Left forelimb (tissue), 1 donor: ENCODE measurements at regions not wholly inside any gene's neighbourhood (a gene's known extent, or its start where the extent isn't known, plus 50 kb on each side); places are given as distances from the start of the nearest gene placed in this dataset.

Experiments used
- DNase-seq: peaks from one replicate; pipeline ENCODE4 v3.0.0-alpha.2; 2018; ENCODE audit warnings: low spot score

- DNase-seq = no peak
These were observed 771.7 kb upstream of the SALL3 start for GRCh38 chr18:78207942-78208341.

DNA sequence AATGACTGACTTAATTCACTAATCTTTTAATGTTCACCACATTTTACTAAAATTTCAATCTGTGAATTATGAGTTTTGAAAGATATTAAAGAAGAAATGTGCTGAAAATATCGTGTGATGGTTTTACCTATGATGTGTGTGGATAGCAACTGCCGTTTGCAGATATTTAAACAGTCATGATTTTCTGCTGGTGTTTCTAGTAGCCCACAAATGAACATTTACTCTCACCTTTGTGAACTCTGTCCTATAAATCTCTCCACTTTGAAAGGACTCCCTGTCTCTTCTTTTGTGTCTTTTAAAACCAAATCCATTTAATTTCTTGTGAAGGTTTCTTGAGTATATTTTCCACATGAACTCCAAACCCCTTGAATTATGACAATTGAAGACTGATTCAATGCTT lies 771.2 kb upstream of the SALL3 start:
- no peak for DNase-seq

DNA sequence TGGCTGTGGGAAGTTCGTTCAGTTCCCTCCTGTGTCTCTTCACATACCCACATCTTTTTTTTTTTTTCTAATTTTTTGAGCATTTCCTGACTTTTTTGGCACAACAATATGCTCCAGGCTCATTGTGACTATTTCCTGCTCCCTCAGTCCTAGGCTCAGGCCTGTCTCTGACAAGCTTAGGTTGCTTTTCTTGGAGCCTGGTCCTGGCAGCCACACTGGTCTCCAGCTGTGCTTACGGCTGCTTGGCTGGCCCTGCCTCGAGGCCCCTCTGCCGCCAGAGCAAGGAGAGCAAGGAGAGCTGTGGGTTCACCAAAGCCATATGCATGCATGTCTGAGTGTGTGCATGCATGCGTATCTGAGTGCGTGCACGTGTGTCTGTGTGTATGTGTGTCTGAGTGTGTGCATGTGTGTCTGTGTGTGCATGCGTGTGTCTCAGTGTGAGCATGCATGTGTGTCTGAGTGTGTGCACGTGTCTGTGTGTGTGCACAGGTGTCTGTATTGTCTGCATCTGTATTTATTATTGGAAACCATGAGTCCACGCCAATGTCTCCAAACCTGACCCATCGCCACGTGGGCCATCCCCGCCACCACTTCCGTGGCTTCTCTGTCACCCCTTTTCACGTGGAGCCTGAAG lies 766.1 kb upstream of the SALL3 start:
- DNase-seq = no peak

DNA sequence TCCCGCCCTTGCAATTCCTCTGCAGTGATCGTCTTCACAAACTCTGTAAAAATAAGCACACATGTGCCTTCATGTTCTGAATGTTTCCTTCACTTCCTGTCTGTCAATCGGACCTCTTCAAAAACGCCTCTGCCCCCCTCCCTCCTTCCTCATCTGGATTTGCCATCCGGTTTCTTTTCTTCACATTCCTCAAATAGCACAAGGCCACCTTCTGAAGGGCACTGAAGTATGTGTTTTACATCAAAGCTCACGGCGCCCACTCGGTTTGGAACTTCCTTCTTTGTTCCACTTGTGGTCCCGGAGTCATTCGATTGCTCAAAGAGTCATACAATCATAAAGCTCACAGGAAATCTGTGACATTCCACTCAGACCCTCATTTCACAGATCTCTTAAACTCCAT lies 758.1 kb upstream of the SALL3 start:
- no peak for DNase-seq

DNA sequence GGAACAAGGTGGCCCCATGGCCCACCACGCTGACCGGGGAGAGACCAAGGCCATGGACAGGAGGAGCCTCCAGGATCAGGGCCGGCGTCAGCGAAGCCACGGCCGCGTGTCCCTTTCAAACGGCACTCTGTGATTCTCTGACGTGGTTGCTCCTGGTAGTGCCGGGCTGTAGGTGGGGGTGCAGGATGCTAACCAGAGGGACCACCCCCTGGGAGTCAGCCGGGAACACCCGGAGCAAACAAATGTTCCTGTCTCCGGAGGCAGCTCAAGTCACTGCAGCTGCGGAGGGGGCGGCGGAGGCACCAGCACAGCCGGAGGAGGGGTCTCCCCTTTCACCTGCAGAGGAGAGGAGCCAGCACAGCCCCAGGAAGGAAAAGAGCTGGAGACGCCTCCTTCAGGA lies 750.6 kb upstream of the SALL3 start:
- no peak for DNase-seq

DNA sequence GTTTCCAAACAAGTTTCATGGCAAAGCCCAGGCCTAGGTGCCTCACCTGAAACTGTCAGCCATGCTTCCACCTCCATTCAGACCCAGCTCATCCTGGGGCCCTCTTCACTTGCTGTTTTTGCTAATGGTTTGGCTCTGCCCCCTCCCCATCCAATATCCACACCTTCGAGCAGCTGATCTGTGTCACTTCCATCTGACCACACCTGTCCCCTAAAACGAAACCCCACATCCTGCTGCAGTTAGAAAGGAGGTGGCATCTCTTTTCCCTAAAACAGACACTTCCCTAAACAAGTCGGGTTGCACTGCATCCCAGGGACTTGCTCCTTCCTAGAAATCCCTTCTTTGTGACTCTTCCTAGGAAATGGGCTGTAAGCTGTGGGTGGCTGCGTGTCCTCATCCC lies 748.7 kb upstream of the SALL3 start:
- no peak for DNase-seq

GRCh38 chr18:78232196-78232595 lies 747.4 kb upstream of the SALL3 start:
- no peak for DNase-seq

DNA sequence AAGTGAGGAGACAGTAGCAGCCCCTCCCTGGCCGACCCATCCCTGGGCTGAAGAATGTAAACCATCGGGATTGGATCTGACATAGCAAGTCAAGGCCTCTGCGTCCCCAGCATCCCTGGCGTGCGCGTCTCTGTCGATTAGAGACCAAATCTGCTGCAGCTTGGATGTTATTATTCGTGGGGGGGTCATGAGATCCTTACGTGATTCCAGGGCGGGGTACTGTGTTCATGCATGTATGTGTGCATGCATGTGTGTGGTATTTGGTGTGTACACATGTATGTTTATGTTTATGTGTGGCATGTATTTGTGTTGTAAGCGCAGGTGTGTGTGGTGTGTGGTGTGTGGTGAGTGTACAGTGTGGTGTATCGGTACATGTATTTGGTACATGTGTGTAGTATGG lies 741.8 kb upstream of the SALL3 start:
- no peak for DNase-seq

- no peak for DNase-seq
These were observed 741.1 kb upstream of the SALL3 start for GRCh38 chr18:78238404-78239089.

GRCh38 chr18:78239090-78239457 lies 740.5 kb upstream of the SALL3 start:
- no peak for DNase-seq

DNA sequence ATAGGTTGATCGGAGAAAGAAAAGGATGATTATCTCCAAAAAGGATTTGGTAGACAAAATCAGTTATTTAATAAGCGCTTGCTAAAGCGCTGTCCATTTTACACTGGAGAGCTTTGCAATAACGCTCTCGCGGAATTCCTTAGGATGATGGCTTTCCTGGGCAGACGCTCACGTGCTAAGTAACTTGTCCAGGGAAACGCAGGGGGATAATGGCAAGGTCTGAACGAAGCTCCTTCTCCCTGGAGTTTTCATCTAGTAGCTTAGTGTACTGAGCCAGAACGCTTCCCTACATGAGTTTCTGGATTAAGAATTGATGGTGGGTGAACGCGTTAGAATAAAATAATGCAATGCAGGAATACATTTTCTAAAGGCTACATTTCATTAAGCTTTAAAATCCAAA lies 739.5 kb upstream of the SALL3 start:
- no peak for DNase-seq

DNA sequence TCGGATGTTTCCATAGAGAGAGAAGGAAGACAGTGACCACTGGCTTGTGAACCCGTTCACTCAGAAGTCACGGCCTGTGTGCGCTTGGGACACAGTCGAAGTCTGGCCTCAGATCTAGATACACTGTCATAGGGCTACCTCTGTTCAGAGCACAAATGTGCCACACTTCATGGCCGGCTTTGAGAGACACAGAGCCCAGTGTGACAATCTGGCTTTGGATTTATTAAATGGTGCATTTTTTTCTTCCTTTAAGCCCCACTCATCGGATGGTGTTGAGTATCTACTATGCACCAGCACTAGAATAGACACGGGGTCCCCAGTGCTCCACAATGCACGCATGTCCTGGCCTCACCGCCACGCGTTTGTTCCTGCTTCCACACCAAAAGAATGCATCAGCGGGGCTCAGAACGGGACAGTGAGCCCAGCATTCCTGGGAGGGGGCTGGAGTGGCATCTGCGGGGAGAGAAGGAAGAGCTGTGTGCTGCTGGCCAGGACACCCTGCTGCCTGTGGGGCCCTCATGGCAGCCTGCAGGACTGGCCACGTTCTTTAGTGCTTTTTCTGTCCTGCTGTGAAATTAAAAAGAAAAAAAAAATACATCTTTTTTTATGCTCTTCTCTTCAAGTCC lies 738.9 kb upstream of the SALL3 start:
- DNase-seq = no peak

GRCh38 chr18:78241535-78242253 lies 737.9 kb upstream of the SALL3 start:
- DNase-seq = no peak

GRCh38 chr18:78242254-78242643 lies 737.4 kb upstream of the SALL3 start:
- DNase-seq = no peak

- DNase-seq = no peak
These were observed 736.8 kb upstream of the SALL3 start for GRCh38 chr18:78242806-78243205.

GRCh38 chr18:78244779-78245178 lies 734.8 kb upstream of the SALL3 start:
- DNase-seq = no peak

GRCh38 chr18:78245451-78245850 lies 734.2 kb upstream of the SALL3 start:
- DNase-seq = no peak

DNA sequence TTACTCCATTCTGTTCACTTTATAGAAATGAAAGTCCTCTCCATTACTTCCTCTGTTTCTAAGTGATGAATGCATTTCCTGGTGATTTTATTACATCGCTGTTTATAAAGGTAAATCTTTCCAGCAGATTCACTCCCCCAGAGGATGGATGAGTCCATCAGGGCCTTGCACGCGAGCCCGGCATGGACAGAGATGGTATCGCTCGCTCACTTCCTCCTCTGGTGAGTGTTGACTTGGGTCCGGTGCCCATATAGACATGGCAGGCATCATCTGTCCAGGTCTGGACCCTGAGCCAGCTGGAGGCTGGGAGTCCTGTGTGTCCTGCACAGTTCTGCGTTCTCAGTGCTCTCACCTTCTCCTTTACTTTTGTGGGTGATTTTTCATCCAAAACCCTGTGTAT lies 733.6 kb upstream of the SALL3 start:
- no peak for DNase-seq

GRCh38 chr18:78246588-78246987 lies 733.0 kb upstream of the SALL3 start:
- no peak for DNase-seq

- DNase-seq = no peak
These were observed 731.9 kb upstream of the SALL3 start for GRCh38 chr18:78247615-78248289.

DNA sequence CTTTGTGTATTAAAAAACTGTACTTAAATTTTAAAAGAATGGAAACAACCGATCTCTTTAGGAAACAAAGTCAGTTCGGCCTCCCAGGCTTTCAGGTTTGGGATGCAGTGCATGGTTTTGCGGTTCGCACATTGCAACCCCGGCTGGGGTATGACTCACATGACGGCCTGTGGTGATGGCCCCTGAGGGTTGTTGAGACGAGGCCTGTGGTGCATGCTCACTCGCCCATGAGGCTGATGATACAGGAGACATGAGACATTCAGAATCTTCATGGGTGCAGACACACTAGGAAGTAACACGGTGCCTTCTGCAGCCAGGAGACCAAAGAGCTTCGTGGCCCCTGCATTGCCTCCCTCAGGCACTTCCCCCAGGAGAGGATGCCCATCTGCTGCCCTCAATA lies 724.6 kb upstream of the SALL3 start:
- no peak for DNase-seq

- no peak for DNase-seq
These were observed 711.2 kb upstream of the SALL3 start for GRCh38 chr18:78268226-78268988.
